Hematopoietic multipotent progenitor cell treated with erythropoietin and hydrocortisone succinate and interleukin-3 and kit ligand, for 6 days (in vitro differentiated cells): ENCODE measurements at regions not wholly inside any gene's neighbourhood (a gene's known extent, or its start where the extent isn't known, plus 50 kb on each side); places are given as distances from the start of the nearest gene placed in this dataset.
"Not testable (repeated sequence)": the region's sequence is repeated elsewhere in the genome, so short reads cannot be mapped to it uniquely, and the experiment has no call there.

Experiments
- DNase-seq: peaks from one replicate; pipeline ENCODE4 v3.0.0-alpha.2; 2015

- no peak for DNase-seq
These were observed 153.2 kb downstream of the C12orf75 start for GRCh38 chr12:105483691-105484090.

GRCh38 chr12:105485321-105485910 lies 154.9 kb downstream of the C12orf75 start:
- no peak for DNase-seq

GRCh38 chr12:105485921-105486320 lies 155.4 kb downstream of the C12orf75 start:
- no peak for DNase-seq

- DNase-seq: no peak
These were observed 157.5 kb downstream of the C12orf75 start for GRCh38 chr12:105487963-105488362.

- DNase-seq: no peak
These were observed 162.4 kb downstream of the C12orf75 start for GRCh38 chr12:105492591-105493545.

GRCh38 chr12:105499205-105499604 lies 168.7 kb downstream of the C12orf75 start:
- no peak for DNase-seq

- not testable (repeated sequence) for DNase-seq
These were observed 170.2 kb downstream of the C12orf75 start for GRCh38 chr12:105500676-105501075.

- no peak for DNase-seq
These were observed 172.0 kb downstream of the C12orf75 start for GRCh38 chr12:105502426-105502930.

- DNase-seq: no peak
These were observed 173.1 kb downstream of the C12orf75 start for GRCh38 chr12:105503619-105504018.

- DNase-seq: no peak
These were observed 173.8 kb downstream of the C12orf75 start for GRCh38 chr12:105504286-105504685.

GRCh38 chr12:105506678-105507310 lies 176.3 kb downstream of the C12orf75 start:
- DNase-seq: no peak

GRCh38 chr12:105507311-105508038 lies 177.0 kb downstream of the C12orf75 start:
- DNase-seq: no peak

- DNase-seq: no peak
These were observed 177.6 kb downstream of the C12orf75 start for GRCh38 chr12:105508096-105508495.

- no peak for DNase-seq
These were observed 180.0 kb downstream of the C12orf75 start for GRCh38 chr12:105510526-105510925.

- not testable (repeated sequence) for DNase-seq
These were observed 182.4 kb downstream of the C12orf75 start for GRCh38 chr12:105512861-105513260.

GRCh38 chr12:105522166-105522825 lies 191.8 kb downstream of the C12orf75 start:
- no peak for DNase-seq

GRCh38 chr12:105523164-105524057 lies 192.9 kb downstream of the C12orf75 start:
- DNase-seq: no peak

GRCh38 chr12:105524961-105525360 lies 194.5 kb downstream of the C12orf75 start:
- no peak for DNase-seq

- no peak for DNase-seq
These were observed 203.6 kb downstream of the C12orf75 start for GRCh38 chr12:105534068-105534467.

- DNase-seq: not testable (repeated sequence)
These were observed 204.5 kb downstream of the C12orf75 start for GRCh38 chr12:105535033-105535432.

- no peak for DNase-seq
These were observed 208.4 kb downstream of the C12orf75 start for GRCh38 chr12:105538880-105539279.
